ENCODE measurements at regions not wholly inside any gene's neighbourhood (a gene's known extent, or its start where the extent isn't known, plus 50 kb on each side); places are given as distances from the start of the nearest gene placed in this dataset.

DNA sequence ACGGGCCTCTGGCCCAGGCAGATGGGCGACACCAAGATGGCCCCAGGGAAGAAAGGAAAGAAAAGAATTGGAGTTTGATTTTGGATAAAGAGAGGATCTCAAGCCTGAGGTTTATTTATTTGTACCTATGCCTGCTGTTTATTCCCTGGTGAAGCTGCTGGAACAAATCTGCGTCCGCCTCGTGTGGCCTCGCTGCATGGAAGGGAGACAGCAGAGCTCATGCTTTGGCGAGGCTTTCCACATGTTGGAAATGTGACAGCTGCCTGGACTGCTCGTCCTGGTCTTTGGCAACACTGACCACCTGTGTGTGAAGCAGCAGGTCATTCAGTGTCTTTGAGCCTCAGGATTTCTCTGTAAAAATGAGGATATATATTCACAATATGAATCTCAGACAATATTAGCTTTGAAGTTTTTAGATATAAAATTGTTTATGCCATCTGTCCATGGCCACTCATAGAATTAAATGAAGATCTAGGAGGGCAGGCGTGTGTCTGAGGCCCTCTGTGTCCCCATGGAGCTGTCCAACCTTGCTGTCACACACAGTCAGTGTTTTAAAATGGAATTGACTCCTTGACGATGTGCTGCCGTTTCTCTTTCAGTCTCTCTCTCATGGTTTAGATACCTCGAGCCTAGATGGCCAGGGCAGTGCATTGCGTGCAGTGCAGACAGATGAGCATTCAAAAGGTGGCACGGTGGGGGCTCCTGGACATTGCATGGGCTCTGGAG is 94.3 kb downstream of the SOCS6 start:
- no peak for TF ChIP-seq MAX (IDR thresholded peaks at IDR 0.05; ENCODE audit: low read depth, low read length)
- TF ChIP-seq, protein P1, sequence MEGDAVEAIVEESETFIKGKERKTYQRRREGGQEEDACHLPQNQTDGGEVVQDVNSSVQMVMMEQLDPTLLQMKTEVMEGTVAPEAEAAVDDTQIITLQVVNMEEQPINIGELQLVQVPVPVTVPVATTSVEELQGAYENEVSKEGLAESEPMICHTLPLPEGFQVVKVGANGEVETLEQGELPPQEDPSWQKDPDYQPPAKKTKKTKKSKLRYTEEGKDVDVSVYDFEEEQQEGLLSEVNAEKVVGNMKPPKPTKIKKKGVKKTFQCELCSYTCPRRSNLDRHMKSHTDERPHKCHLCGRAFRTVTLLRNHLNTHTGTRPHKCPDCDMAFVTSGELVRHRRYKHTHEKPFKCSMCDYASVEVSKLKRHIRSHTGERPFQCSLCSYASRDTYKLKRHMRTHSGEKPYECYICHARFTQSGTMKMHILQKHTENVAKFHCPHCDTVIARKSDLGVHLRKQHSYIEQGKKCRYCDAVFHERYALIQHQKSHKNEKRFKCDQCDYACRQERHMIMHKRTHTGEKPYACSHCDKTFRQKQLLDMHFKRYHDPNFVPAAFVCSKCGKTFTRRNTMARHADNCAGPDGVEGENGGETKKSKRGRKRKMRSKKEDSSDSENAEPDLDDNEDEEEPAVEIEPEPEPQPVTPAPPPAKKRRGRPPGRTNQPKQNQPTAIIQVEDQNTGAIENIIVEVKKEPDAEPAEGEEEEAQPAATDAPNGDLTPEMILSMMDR (IDR thresholded peaks at IDR 0.05; ENCODE audit: low read depth, low read length) = no peak

Data from NB4 (cell line).